Neural cell (in vitro differentiated cells): ENCODE measurements at regions not wholly inside any gene's neighbourhood (a gene's known extent, or its start where the extent isn't known, plus 50 kb on each side); places are given as distances from the start of the nearest gene placed in this dataset.

Experiments used
- EP300 ChIP-seq: fragments of 450-650 bp; conservative IDR thresholded peaks from 2 replicates; pipeline ENCODE4 v1.6.1; 2014; ENCODE audit warnings: antibody characterized with exemption, mild to moderate bottlenecking, moderate library complexity; ENCODE audit not compliant: poor library complexity, severe bottlenecking
- POLR2AphosphoS5 ChIP-seq: IDR thresholded peaks from 2 replicates; pipeline ENCODE4 v1.6.1; 2012
- SMC3 ChIP-seq: fragments of 450-650 bp; conservative IDR thresholded peaks from 2 replicates; pipeline ENCODE4 v1.6.1; 2014; ENCODE audit warnings: antibody characterized with exemption, mild to moderate bottlenecking, moderate library complexity; ENCODE audit not compliant: poor library complexity
- TAF1 ChIP-seq: IDR thresholded peaks from 2 replicates; pipeline ENCODE4 v1.6.1; 2012; ENCODE audit warnings: low read depth
- TF ChIP-seq, protein P1 (sequence below): fragments of 450-650 bp; IDR thresholded peaks from 2 replicates; pipeline ENCODE4 v1.5.1; 2014; ENCODE audit warnings: antibody characterized with exemption, mild to moderate bottlenecking, moderate library complexity; ENCODE audit not compliant: poor library complexity, severe bottlenecking
- TF ChIP-seq, protein P2 (sequence below): IDR thresholded peaks from 2 replicates; pipeline ENCODE4 v1.6.1; 2012; ENCODE audit warnings: borderline replicate concordance

DNA sequence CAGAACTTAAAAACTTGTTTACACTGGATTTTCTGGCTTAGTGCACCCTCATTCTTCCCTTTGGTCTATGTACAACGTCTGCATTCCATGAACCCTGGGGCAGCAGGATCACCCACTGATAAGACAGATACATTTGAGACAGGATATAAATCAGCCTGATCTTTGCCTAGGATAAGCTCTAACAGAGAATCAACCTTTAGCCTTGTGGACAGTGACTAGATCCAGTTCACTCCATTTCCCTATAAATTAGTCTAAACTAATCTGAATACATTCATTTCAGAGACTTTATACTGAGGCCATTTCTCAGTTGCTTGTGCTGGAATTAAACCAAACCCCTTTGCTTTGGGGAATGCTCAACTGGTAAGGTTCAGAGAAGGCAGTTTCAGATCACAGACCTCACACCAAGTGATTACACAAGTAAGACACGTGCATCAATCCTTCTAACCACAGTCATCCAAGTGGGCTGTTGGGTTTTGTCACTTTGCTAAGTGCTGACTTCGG is 639.8 kb upstream of the FZD8 start:
- TF ChIP-seq, protein P1, sequence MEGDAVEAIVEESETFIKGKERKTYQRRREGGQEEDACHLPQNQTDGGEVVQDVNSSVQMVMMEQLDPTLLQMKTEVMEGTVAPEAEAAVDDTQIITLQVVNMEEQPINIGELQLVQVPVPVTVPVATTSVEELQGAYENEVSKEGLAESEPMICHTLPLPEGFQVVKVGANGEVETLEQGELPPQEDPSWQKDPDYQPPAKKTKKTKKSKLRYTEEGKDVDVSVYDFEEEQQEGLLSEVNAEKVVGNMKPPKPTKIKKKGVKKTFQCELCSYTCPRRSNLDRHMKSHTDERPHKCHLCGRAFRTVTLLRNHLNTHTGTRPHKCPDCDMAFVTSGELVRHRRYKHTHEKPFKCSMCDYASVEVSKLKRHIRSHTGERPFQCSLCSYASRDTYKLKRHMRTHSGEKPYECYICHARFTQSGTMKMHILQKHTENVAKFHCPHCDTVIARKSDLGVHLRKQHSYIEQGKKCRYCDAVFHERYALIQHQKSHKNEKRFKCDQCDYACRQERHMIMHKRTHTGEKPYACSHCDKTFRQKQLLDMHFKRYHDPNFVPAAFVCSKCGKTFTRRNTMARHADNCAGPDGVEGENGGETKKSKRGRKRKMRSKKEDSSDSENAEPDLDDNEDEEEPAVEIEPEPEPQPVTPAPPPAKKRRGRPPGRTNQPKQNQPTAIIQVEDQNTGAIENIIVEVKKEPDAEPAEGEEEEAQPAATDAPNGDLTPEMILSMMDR: no peak
- TF ChIP-seq POLR2AphosphoS5: no peak
- no peak for TF ChIP-seq SMC3
- no peak for TF ChIP-seq EP300
- TF ChIP-seq, protein P2, sequence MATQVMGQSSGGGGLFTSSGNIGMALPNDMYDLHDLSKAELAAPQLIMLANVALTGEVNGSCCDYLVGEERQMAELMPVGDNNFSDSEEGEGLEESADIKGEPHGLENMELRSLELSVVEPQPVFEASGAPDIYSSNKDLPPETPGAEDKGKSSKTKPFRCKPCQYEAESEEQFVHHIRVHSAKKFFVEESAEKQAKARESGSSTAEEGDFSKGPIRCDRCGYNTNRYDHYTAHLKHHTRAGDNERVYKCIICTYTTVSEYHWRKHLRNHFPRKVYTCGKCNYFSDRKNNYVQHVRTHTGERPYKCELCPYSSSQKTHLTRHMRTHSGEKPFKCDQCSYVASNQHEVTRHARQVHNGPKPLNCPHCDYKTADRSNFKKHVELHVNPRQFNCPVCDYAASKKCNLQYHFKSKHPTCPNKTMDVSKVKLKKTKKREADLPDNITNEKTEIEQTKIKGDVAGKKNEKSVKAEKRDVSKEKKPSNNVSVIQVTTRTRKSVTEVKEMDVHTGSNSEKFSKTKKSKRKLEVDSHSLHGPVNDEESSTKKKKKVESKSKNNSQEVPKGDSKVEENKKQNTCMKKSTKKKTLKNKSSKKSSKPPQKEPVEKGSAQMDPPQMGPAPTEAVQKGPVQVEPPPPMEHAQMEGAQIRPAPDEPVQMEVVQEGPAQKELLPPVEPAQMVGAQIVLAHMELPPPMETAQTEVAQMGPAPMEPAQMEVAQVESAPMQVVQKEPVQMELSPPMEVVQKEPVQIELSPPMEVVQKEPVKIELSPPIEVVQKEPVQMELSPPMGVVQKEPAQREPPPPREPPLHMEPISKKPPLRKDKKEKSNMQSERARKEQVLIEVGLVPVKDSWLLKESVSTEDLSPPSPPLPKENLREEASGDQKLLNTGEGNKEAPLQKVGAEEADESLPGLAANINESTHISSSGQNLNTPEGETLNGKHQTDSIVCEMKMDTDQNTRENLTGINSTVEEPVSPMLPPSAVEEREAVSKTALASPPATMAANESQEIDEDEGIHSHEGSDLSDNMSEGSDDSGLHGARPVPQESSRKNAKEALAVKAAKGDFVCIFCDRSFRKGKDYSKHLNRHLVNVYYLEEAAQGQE: no peak
- no peak for TF ChIP-seq TAF1
